Fibroblast of skin of scalp (primary cell): ENCODE measurements at regions not wholly inside any gene's neighbourhood (a gene's known extent, or its start where the extent isn't known, plus 50 kb on each side); places are given as distances from the start of the nearest gene placed in this dataset.

Source experiments
- DNase-seq: peaks from one replicate; pipeline ENCODE4 v3.0.0-alpha.2; 2013

GRCh38 chr22:48944433-48944750 lies 883.3 kb downstream of the BRD1 start:
- no peak for DNase-seq

GRCh38 chr22:48943567-48944432 lies 883.9 kb downstream of the BRD1 start:
- DNase-seq = peak; percentile 13

GRCh38 chr22:48942698-48943566 lies 884.7 kb downstream of the BRD1 start:
- no peak for DNase-seq

GRCh38 chr22:48941903-48942575 lies 885.6 kb downstream of the BRD1 start:
- DNase-seq = no peak

- no peak for DNase-seq
These were observed 886.4 kb downstream of the BRD1 start for GRCh38 chr22:48941033-48941902.

GRCh38 chr22:48940266-48941032 lies 887.2 kb downstream of the BRD1 start:
- no peak for DNase-seq

GRCh38 chr22:48939441-48940265 lies 888.0 kb downstream of the BRD1 start:
- no peak for DNase-seq

- DNase-seq = no peak
These were observed 888.9 kb downstream of the BRD1 start for GRCh38 chr22:48938741-48939140.

GRCh38 chr22:48937032-48937639 lies 890.5 kb downstream of the BRD1 start:
- no peak for DNase-seq

- no peak for DNase-seq
These were observed 891.3 kb downstream of the BRD1 start for GRCh38 chr22:48936391-48936790.

GRCh38 chr22:48934446-48934845 lies 893.2 kb downstream of the BRD1 start:
- DNase-seq = no peak

- DNase-seq = no peak
These were observed 896.2 kb downstream of the BRD1 start for GRCh38 chr22:48931452-48931851.

- DNase-seq = no peak
These were observed 898.3 kb downstream of the BRD1 start for GRCh38 chr22:48929276-48929790.

- no peak for DNase-seq
These were observed 900.1 kb downstream of the BRD1 start for GRCh38 chr22:48927591-48927990.

- DNase-seq = no peak
These were observed 901.0 kb downstream of the BRD1 start for GRCh38 chr22:48926643-48927042.

- no peak for DNase-seq
These were observed 901.5 kb downstream of the BRD1 start for GRCh38 chr22:48926136-48926535.

GRCh38 chr22:48925450-48925849 lies 902.2 kb downstream of the BRD1 start:
- DNase-seq = no peak

GRCh38 chr22:48923996-48924395 lies 903.7 kb downstream of the BRD1 start:
- DNase-seq = no peak

- DNase-seq = no peak
These were observed 904.4 kb downstream of the BRD1 start for GRCh38 chr22:48923165-48923865.
